ENCODE measurements at regions not wholly inside any gene's neighbourhood (a gene's known extent, or its start where the extent isn't known, plus 50 kb on each side); places are given as distances from the start of the nearest gene placed in this dataset.

- in situ Hi-C loops (cut with MboI; ENCODE audit: low sequenced_read_pairs): no loop called here
Observed at GRCh38 chr14:65345266-65345665, 67.3 kb upstream of the FUT8 start.

DNA sequence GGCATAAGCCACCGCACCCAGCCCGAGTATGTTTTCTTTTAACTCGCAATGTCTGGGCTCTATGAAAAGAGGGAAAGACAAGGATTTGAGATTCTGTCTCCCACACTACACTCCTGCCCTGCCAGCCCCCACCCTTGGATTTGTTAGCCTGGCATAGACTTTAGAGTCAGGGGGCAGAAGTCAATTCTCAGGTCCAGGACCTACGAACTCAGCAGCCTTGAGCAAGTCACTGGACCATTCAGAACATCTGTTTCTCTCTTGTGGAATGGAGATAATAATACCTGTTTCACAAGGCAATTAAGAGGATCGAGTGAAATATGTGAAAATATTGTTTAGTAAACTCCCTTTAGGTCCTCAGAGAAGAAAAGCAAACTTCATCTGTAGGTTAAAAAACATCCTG, 66.1 kb upstream of the FUT8 start:
- in situ Hi-C loops (cut with MboI; ENCODE audit: low sequenced_read_pairs): no loop called here

- in situ Hi-C loops (cut with MboI; ENCODE audit: low sequenced_read_pairs): no loop called here
Observed at GRCh38 chr14:65346895-65347294, 65.6 kb upstream of the FUT8 start.

DNA sequence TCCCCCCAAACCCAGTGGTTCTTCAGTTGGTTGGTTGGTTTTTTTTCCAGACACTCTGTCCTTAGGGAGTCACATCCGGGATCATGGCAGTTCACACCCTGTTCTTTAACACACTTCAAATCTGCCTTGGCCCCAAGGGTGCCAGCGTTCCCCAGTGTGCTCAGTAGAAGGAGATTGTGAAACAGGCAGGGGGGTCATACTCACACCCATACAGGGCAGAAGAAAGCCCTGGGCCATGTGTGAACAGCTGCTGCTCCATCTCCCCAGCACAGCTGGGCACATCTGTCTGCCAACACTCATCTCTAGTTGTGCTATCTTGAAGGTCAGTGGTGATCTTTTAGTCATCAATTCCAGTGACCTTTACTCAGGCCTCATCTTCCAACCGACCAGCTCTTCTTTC, 64.4 kb upstream of the FUT8 start:
- in situ Hi-C loops (cut with MboI; ENCODE audit: low sequenced_read_pairs): no loop called here

DNA sequence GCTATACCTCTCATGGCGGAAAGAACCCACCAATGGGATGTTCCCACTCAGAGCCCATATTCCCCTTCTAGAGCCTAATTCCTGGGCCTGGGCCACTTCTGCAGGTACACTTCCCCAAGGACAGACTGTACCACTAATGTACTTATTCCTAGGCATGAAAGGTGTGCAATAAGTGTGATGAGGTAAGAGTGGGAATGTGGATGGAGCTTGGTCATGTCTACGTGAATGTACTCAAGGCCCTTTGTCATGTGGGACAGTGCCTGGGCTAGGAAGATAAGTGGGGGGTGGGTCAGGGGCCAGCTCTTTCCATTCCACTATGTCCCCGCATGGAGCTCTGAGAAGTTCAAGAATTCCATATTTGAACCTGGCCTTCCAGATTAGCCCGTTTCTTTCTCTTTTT, 63.4 kb upstream of the FUT8 start:
- in situ Hi-C loops (cut with MboI; ENCODE audit: low sequenced_read_pairs): no loop called here

DNA sequence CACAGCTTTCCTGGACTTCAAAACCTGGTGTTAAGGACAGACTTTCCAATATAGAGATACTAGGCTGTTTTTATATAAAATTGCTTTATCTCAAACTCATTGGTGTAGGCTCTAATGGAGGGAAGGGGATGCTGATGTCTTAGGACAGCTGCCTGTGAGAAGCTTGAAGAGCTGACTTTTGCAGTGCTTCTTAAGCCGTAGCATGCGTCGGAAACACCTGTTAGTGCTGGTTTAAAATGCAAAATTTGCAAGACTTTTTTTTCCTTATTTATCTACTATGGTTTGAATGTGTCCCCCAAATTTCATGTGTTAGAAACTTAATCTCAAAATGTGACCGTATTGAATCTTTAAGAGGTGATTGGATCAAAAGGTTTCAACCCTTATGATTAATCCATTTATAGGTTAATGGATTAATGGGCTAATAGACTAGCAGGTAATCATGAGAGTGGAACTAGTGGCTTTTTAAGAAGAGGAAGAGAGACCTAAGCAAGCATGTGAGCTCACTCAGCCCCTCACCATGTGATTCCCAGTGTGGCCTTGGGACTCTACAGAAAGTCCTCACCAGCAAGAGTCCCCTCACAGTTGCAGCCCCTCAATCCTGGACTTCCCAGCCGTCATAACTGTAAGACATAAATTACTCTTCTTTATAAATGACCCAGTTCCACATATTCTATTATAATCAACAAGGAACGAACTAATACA, 60.9 kb upstream of the FUT8 start:
- in situ Hi-C loops (cut with MboI; ENCODE audit: low sequenced_read_pairs): no loop called here

DNA sequence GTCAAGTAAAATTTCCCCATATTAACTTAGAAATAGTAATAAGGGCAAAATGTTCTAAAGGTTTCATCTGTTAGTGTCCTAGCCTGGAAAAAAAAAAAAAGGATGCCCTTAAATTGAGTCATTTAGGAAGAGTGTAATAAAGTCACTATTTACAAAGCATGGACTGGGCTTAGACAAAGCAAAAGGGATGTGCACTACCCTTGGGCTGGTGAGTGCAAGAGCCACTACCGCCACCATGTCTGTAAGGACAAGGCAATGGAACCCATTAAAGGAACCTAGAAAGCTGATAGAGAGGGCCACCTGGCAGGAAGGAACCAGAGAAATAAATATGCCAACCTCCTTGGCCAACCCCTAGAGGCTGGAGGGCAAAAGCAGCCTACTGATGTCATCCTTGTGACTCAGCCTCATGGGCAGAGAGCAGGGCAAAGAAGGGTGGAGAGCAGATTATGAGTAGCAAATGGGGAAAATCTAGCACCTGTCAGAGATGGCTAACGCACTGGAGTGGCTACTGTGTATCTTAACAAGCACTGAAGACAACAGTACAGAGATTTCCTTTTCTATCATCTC, 59.5 kb upstream of the FUT8 start:
- in situ Hi-C loops (cut with MboI; ENCODE audit: low sequenced_read_pairs): no loop called here

DNA sequence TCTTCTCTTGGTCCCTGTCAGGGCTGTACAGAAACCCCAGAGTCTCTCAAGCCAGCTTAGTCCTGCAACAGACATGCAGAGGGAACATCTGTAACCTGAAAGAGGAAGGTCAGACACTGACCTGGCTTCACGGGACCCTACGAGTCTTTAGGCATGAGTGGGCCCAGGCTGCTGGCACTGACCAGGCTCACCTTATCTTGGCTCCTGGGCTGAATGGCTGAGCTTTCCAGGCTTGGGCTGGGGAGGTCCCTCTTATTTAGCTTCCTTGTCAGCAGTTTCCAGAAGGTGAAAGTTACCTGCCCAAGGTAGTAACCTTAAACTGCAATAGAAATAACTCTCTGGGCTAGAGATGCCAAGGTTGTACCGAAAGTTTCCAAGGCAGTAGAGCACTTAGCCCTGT, 58.4 kb upstream of the FUT8 start:
- in situ Hi-C loops (cut with MboI; ENCODE audit: low sequenced_read_pairs): no loop called here

DNA sequence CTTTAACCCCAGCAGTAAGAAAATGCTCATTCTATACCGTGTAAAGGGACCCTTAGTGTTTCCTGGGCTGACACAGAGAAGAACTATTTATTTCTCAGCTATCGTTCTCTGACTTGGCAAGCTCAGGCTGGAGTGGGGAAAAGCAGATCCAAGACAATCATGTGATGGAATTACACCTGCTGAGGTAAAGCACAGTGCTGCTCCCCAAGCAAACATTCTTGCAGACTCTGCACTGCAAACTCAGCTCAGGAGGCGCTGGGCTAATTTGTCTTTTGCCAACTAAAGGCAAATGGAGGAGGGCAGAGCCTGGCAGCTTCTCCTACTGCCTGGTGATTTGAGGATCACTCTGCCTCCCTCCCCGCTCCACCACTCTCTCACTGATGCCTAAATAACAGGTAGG, 57.8 kb upstream of the FUT8 start:
- in situ Hi-C loops (cut with MboI; ENCODE audit: low sequenced_read_pairs): no loop called here

DNA sequence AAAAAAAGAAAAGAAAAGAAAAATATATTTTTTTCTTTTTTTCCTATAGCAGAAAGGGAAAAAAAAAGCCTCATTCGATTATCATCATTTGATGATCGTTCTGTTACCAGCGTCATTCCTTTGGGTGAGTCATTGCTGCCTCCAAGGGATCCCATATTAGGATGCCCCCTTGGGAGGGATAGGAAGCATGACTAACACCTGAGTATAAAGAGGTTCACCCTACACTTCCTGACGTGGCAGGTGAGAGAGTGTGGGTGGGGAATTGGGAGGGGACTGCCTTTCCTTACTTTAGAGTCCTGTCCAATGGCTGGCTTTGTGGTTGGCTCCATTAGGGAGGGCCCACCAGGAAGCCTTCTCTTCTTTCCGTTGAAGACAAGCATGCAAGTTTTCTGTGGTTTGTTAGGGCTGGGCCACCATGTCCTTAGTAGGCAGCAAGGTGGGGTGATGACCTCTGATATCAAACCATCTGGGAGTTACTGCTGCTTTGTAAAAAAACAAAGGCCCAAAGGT, 56.1 kb upstream of the FUT8 start:
- in situ Hi-C loops (cut with MboI; ENCODE audit: low sequenced_read_pairs): no loop called here

DNA sequence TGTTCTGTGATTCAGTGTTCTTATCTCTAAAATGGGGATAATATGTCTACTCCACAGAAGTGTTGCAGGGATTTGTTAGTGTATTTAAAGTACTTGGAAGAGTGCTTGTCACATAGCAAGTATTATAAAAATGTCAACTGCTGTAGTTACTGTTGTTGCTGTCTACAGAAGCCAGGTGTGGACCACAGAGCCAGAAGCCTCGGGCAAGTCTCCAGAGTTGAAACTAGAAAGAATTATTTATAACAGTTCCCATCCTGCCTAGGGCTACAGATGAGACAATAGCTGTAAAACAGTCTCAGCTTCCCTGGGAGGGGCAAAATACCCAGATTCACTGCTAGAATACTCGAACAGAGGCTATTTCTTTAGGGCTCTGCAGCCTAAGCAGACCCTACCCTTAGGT, 55.4 kb upstream of the FUT8 start:
- in situ Hi-C loops (cut with MboI; ENCODE audit: low sequenced_read_pairs): no loop called here

DNA sequence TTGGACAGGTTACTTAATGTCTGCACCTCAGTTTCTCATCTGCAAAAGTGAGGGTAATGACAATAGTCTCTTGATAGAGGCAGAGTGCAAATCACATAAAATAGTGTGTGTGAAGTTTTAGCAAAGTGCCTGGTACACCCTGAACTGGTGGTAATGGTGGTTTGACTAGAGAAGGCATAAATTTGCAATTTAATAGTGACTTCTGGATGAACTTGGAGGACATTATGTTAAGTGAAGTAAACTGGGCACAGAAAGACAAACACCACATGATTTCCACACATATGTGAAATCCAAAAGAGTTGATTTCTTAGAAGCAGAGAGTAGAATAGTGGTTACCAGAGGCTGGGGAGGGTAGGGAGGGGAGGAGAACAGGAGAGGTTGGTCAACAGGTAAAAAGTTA, 54.8 kb upstream of the FUT8 start:
- in situ Hi-C loops (cut with MboI; ENCODE audit: low sequenced_read_pairs): no loop called here

DNA sequence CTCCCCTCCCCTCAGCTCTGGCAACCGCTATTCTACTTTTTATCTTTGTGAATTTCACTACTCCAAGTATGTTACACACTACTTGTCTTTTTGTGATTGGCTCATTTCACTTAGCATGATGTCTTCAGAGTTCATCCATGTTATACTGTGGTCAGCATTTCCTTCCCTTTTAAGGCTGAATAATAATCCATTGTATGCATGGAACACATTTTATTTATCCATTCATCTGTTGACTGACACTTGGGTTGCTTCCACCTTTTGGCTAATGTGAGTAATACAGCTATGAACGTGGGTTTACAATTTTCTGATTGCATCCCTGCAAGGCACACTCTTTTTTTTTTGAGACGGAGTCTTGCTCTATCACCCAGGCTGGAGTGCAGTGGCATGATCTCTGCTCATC, 53.0 kb upstream of the FUT8 start:
- in situ Hi-C loops (cut with MboI; ENCODE audit: low sequenced_read_pairs): no loop called here

DNA sequence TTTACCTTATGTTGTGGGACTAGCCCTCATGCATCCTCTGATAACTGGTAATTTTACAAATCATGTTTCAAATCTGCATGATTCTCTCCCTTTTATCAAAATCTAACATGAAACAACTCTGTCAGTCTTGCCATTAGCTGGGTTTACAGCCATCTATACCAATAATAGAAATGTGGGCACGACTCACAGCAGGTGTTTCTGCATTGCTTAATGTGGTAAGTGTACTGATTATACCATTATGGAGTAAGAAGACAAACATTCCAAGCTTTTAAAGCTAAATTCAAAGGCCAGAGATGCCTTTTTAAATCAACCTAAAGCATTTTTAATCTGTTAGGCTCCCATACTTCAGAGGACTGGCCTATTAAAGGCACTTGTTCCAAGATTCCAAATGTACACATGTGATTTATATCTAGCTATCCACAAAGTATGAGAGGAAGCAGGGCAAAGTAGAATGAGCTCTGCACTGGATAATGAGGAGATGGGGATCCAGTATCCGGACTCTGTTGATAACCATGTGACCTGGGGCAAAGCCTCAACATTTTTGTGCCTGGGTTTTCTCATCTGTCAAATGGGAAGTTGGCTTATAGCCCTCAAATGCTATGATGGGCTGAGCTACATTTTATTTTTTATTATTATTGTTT, 52.3 kb upstream of the FUT8 start:
- in situ Hi-C loops (cut with MboI; ENCODE audit: low sequenced_read_pairs): no loop called here

DNA sequence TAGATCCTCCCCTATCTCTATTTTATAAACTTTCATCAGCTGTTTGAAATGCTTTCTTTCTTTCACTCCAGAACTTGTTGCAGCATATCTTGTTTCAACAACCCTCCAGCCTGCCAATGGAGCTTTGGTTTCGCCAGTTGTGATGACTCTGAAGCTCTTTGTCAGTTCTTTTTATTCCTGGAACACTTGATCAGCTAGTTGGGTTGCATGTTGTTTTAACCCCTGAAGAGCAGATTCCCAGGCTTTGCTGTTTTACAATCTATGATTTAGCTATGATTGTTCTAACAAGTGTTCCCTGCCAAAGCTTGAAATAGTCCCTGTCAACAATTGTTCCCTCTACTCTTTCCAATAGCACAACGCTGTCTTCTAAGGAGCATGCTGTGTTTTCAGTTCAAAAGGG, 50.6 kb upstream of the FUT8 start:
- in situ Hi-C loops (cut with MboI; ENCODE audit: low sequenced_read_pairs): no loop called here
